ENCODE measurements at regions not wholly inside any gene's neighbourhood (a gene's known extent, or its start where the extent isn't known, plus 50 kb on each side); places are given as distances from the start of the nearest gene placed in this dataset.

DNA sequence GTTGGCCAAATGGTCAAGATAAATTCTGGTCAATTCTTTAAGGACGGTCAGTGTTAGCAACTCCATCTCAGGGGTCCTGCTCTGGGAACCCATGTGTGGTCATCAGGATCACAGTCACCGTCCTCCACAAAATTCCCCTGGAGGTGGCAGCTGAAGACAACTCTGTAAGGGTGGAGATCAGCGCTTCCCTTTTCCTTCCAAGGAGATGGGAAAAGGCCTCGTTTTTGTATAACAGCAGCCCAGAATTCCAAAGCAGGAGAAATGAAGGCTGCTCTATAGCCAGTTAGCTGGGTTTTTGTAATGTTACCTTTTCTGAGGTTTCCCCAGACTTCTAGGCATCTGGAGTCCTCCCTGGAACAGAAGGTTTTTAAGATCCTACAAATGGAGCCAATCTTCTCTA, 334.8 kb downstream of the MYCN start:
- H3K36me3 Mint-ChIP-seq (ENCODE audit: low read depth), result peaks cover 3% of the 10 kb centered on the region
- no peak overlapping the region for H3K4me3 Mint-ChIP-seq
- no peak overlapping the region for H3K27ac Mint-ChIP-seq (ENCODE audit: unreplicated experiment)
- no peaks in the 10 kb centered on the region for H3K9me3 Mint-ChIP-seq
- peaks cover 21% of the 10 kb centered on the region for H3K4me1 Mint-ChIP-seq
- DNase-seq (ENCODE audit: low read depth, low spot score), result no peak
- TF ChIP-seq, protein P1, sequence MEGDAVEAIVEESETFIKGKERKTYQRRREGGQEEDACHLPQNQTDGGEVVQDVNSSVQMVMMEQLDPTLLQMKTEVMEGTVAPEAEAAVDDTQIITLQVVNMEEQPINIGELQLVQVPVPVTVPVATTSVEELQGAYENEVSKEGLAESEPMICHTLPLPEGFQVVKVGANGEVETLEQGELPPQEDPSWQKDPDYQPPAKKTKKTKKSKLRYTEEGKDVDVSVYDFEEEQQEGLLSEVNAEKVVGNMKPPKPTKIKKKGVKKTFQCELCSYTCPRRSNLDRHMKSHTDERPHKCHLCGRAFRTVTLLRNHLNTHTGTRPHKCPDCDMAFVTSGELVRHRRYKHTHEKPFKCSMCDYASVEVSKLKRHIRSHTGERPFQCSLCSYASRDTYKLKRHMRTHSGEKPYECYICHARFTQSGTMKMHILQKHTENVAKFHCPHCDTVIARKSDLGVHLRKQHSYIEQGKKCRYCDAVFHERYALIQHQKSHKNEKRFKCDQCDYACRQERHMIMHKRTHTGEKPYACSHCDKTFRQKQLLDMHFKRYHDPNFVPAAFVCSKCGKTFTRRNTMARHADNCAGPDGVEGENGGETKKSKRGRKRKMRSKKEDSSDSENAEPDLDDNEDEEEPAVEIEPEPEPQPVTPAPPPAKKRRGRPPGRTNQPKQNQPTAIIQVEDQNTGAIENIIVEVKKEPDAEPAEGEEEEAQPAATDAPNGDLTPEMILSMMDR (conservative IDR thresholded peaks at IDR 0.05), result no peak
- H3K27me3 Mint-ChIP-seq (ENCODE audit: low read depth), result no peaks in the 10 kb centered on the region

DNA sequence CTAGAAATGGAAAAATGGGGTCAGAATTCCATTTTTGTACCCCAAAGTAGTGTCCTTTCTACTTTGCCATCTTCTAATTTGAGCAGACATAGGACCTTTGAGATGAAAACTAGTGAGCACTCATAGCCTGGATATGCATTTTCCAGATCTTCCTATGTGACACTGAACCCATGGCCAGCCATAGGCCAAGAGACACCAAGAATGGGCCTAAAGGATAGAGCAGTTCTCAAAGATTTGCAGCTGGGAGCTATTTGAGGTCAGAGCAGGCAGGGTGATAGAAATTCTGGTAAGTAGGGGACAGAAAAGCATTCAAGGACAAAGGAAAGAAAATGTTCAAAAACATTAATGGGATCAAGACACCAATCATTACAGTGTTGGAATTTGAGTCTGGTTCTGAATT, 332.8 kb downstream of the MYCN start:
- Mint-ChIP-seq H3K36me3 (ENCODE audit: low read depth) (peaks cover 3% of the 10 kb centered on the region), H3K9me3 (peaks cover 3% of the 10 kb centered on the region), H3K27me3 (ENCODE audit: low read depth) (no peaks in the 10 kb centered on the region), H3K4me1 (peaks cover 9% of the 10 kb centered on the region), H3K4me3 (no peak overlapping the region), H3K27ac (ENCODE audit: unreplicated experiment) (no peak overlapping the region)
- no peak for DNase-seq (ENCODE audit: low read depth, low spot score)
- TF ChIP-seq, protein P1 (conservative IDR thresholded peaks at IDR 0.05), result no peak

DNA sequence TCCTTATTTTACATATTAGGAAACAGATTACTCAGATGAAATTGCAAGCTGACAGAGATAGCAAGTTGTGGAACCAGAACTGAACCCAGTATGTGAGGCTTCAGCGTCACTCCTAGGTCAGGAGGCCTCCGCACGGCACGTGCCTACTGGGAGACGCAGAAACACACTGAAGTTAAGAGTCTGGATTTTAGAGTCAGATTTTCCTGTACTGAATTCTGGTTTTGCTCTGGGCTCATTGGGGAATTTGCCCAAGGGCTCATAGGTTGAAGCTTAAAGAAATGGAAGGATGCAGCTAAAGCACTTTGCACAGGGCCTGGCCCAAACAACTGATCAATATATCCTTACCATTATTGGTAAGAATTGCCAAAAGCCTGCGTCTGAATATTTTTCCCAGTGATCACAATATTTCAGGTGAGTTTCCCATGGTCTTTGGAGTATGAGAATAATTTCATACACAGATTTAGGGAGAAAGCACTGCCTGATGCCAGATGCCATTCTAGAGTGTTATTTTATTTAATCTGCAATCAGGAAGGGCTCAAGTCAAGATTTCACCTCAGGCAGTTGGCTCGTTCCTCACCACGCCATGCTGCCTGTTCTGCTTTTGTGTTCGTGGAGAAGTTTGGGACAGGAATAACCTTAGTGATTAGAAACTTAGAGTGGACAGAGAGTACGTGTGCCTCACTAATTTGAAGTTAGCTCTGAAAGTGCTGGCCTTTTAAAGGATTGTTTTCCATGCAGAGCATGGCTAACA, 331.9 kb downstream of the MYCN start:
- no peak for DNase-seq (ENCODE audit: low read depth, low spot score)
- H3K27ac Mint-ChIP-seq (ENCODE audit: unreplicated experiment), result no peak overlapping the region
- H3K36me3 Mint-ChIP-seq (ENCODE audit: low read depth), result peaks cover 3% of the 10 kb centered on the region
- no peaks in the 10 kb centered on the region for H3K27me3 Mint-ChIP-seq (ENCODE audit: low read depth)
- H3K9me3 Mint-ChIP-seq, result peaks cover 3% of the 10 kb centered on the region
- TF ChIP-seq, protein P1 (conservative IDR thresholded peaks at IDR 0.05), result no peak
- no peak overlapping the region for H3K4me3 Mint-ChIP-seq
- H3K4me1 Mint-ChIP-seq, result peaks cover 8% of the 10 kb centered on the region

DNA sequence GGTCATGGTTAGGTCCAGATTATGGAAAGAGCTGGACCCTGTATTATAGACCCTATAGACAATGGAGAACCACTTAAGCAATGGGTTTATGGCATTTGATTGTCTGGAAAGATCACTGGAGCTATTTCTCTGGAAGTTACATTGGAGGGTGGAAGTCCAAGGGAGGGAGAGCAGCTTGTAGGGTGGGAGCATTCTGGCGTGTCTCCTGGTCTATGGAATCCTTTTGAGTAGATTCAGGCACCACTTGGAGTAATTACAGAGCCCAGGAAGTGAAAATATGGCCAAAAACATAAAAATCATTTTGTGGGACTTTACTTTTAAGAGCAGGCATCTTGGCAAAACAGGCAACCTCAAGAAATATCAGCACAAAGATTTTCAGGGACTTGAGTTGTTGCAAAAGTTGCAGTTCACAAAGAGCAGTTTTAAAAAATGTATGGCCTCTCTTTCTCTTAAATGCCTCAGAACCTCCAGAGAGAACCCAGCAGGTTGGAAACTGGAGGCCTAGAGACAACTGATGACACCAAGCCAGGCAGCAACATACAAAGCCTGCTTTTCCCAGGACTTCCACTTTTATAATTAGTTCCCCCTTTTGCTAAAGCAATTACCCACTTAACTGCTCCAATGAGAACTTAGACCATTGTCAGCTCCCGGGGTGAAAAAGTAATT, 331.0 kb downstream of the MYCN start:
- TF ChIP-seq, protein P1 (conservative IDR thresholded peaks at IDR 0.05), result no peak
- H3K36me3 Mint-ChIP-seq (ENCODE audit: low read depth), result peaks cover 3% of the 10 kb centered on the region
- H3K4me1 Mint-ChIP-seq, result peaks cover 5% of the 10 kb centered on the region
- peaks cover 3% of the 10 kb centered on the region for H3K9me3 Mint-ChIP-seq
- no peak overlapping the region for H3K27ac Mint-ChIP-seq (ENCODE audit: unreplicated experiment)
- no peaks in the 10 kb centered on the region for H3K27me3 Mint-ChIP-seq (ENCODE audit: low read depth)
- no peak overlapping the region for H3K4me3 Mint-ChIP-seq
- DNase-seq (ENCODE audit: low read depth, low spot score), result no peak

DNA sequence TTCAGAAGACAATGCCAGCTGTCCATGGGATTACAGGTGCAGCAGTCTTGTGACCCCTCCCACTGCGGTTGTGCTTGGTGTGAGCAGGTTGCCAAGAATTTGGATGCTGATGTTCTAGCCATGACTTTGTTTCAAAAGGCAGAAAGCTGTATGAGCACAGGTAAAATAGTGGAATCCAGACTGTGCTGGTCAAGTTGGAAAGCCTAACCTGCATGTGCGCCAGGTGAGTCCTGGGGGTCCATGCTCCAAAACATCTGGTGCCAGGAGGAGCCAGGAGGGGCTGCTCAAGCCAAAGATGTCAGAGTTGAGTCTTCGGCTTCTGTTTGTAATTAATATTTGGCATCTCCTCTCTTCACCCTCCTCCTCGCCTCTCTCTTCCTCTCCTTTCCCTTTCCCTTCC, 330.1 kb downstream of the MYCN start:
- Mint-ChIP-seq H3K9me3 (peaks cover 3% of the 10 kb centered on the region), H3K36me3 (ENCODE audit: low read depth) (peaks cover 3% of the 10 kb centered on the region), H3K27ac (ENCODE audit: unreplicated experiment) (no peak overlapping the region), H3K4me3 (no peak overlapping the region), H3K4me1 (peaks cover 5% of the 10 kb centered on the region), H3K27me3 (ENCODE audit: low read depth) (no peaks in the 10 kb centered on the region)
- TF ChIP-seq, protein P1 (conservative IDR thresholded peaks at IDR 0.05), result no peak
- DNase-seq (ENCODE audit: low read depth, low spot score), result no peak

Measured in neural crest cell (in vitro differentiated cells).